Adrenal gland (tissue), 5 donors: ENCODE measurements at regions not wholly inside any gene's neighbourhood (a gene's known extent, or its start where the extent isn't known, plus 50 kb on each side); places are given as distances from the start of the nearest gene placed in this dataset.

Source experiments
- POLR2A ChIP-seq, 2 donors: fragments of 450-650 bp; IDR thresholded peaks; one replicate each; pipeline ENCODE4 v1.6.1; 2017; ENCODE audit warnings: antibody characterized with exemption in 2 of 2, mild to moderate bottlenecking in 2 of 2, moderate library complexity in 1 of 2
- TF ChIP-seq, protein P1 (sequence below), 6 experiments: fragments of 450-650 bp in 4 of 6; fragments of 200-600 bp in 2 of 6; sonication (generic) in 1 of 6; IDR thresholded peaks; 1 replicate in 5 of 6; 2 replicates in 1 of 6; pipeline versions ENCODE4 v1.5.1 to v1.8.0; 2016 to 2021; ENCODE audit warnings: antibody characterized with exemption in 6 of 6, mild to moderate bottlenecking in 2 of 6, moderate library complexity in 1 of 6
- donor health status: DM: no; HTN: no; CAD: no.

DNA sequence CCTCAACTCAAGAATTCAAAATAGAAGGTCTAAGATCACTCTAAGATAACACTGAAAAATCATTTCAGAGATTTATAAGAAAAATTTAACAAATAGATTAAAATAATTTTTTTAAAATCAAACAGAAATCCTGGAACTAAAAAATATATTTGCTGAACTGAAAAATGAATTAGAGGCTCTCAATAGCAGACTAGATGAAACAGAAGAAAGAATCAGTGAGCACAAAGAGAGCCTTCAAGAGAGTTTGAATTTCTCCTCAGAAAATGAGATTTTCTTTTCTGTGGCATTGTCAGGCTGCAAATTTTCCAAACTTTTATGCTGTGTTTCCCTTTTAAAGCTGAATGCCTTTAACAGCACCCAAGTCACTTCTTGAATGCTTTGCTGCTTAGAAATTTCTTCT lies 335.0 kb upstream of the SLC7A11 start:
- TF ChIP-seq, protein P1, sequence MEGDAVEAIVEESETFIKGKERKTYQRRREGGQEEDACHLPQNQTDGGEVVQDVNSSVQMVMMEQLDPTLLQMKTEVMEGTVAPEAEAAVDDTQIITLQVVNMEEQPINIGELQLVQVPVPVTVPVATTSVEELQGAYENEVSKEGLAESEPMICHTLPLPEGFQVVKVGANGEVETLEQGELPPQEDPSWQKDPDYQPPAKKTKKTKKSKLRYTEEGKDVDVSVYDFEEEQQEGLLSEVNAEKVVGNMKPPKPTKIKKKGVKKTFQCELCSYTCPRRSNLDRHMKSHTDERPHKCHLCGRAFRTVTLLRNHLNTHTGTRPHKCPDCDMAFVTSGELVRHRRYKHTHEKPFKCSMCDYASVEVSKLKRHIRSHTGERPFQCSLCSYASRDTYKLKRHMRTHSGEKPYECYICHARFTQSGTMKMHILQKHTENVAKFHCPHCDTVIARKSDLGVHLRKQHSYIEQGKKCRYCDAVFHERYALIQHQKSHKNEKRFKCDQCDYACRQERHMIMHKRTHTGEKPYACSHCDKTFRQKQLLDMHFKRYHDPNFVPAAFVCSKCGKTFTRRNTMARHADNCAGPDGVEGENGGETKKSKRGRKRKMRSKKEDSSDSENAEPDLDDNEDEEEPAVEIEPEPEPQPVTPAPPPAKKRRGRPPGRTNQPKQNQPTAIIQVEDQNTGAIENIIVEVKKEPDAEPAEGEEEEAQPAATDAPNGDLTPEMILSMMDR (IDR thresholded peaks at IDR 0.05): no peak
- TF ChIP-seq POLR2A (IDR thresholded peaks at IDR 0.05): no peak
